Skeletal muscle satellite cell (primary cell): ENCODE measurements at regions not wholly inside any gene's neighbourhood (a gene's known extent, or its start where the extent isn't known, plus 50 kb on each side); places are given as distances from the start of the nearest gene placed in this dataset.
"Not testable (repeated sequence)": the region's sequence is repeated elsewhere in the genome, so short reads cannot be mapped to it uniquely, and the experiment has no call there.

ENCODE experiments used
- H3K27me3 ChIP-seq: 2 replicates; pipeline ENCODE4 v1.7.0; 2013; ENCODE audit warnings: low read length; ENCODE audit not compliant: control insufficient read depth, insufficient read depth
- H3K36me3 ChIP-seq: 2 replicates; pipeline ENCODE4 v1.7.0; 2013; ENCODE audit warnings: mild to moderate bottlenecking, control low read depth, low read length; ENCODE audit not compliant: insufficient read depth
- H3K4me1 ChIP-seq: 2 replicates; pipeline ENCODE4 v1.7.0; 2013; ENCODE audit warnings: low read length; ENCODE audit not compliant: control insufficient read depth, insufficient read depth
- H3K4me2 ChIP-seq: 2 replicates; pipeline ENCODE4 v1.7.0; 2013; ENCODE audit warnings: mild to moderate bottlenecking, low read length
- H3K4me3 ChIP-seq: 2 replicates; pipeline ENCODE4 v1.7.0; 2013; ENCODE audit warnings: low read length
- H3K9ac ChIP-seq: 2 replicates; pipeline ENCODE4 v1.7.0; 2013; ENCODE audit warnings: mild to moderate bottlenecking, low read depth, low read length, moderate library complexity
- H3K9me3 ChIP-seq: replicated peaks from 2 replicates; pipeline ENCODE4 v1.7.0; 2013; ENCODE audit warnings: mild to moderate bottlenecking, control low read depth, low read length

- Histone ChIP-seq H3K9me3 (no peaks in the 10 kb centered on the region), H3K4me2 (no peak overlapping the region), H3K4me1 (no peaks in the 10 kb centered on the region), H3K27me3 (no peaks in the 10 kb centered on the region), H3K4me3 (no peak overlapping the region), H3K9ac (no peak overlapping the region), H3K36me3 (no peaks in the 10 kb centered on the region)
Measured at GRCh38 chrX:96576368-96576767, 108.3 kb upstream of the DIAPH2 start.

- H3K9me3 ChIP-seq = no peaks in the 10 kb centered on the region
- no peak overlapping the region for H3K4me3 ChIP-seq
- H3K36me3 ChIP-seq = no peaks in the 10 kb centered on the region
- no peak overlapping the region for H3K9ac ChIP-seq
- H3K4me2 ChIP-seq = no peak overlapping the region
- H3K4me1 ChIP-seq = no peaks in the 10 kb centered on the region
- H3K27me3 ChIP-seq = no peaks in the 10 kb centered on the region
Measured at GRCh38 chrX:96578781-96579180, 105.9 kb upstream of the DIAPH2 start.

GRCh38 chrX:96579252-96579651, 105.4 kb upstream of the DIAPH2 start:
- no peak overlapping the region for H3K9ac ChIP-seq
- H3K4me1 ChIP-seq = no peaks in the 10 kb centered on the region
- no peaks in the 10 kb centered on the region for H3K9me3 ChIP-seq
- H3K27me3 ChIP-seq = no peaks in the 10 kb centered on the region
- no peaks in the 10 kb centered on the region for H3K36me3 ChIP-seq
- no peak overlapping the region for H3K4me2 ChIP-seq
- no peak overlapping the region for H3K4me3 ChIP-seq

- no peak overlapping the region for H3K4me2 ChIP-seq
- no peak overlapping the region for H3K4me3 ChIP-seq
- no peaks in the 10 kb centered on the region for H3K9me3 ChIP-seq
- H3K27me3 ChIP-seq = no peaks in the 10 kb centered on the region
- no peaks in the 10 kb centered on the region for H3K4me1 ChIP-seq
- no peaks in the 10 kb centered on the region for H3K36me3 ChIP-seq
- H3K9ac ChIP-seq = no peak overlapping the region
Measured at GRCh38 chrX:96590403-96590802, 94.2 kb upstream of the DIAPH2 start.

- Histone ChIP-seq H3K4me1 (no peaks in the 10 kb centered on the region), H3K27me3 (no peaks in the 10 kb centered on the region), H3K4me3 (no peak overlapping the region), H3K36me3 (no peaks in the 10 kb centered on the region), H3K4me2 (no peak overlapping the region), H3K9ac (no peak overlapping the region), H3K9me3 (no peaks in the 10 kb centered on the region)
Measured at GRCh38 chrX:96591421-96591820, 93.2 kb upstream of the DIAPH2 start.

GRCh38 chrX:96597847-96598246, 86.8 kb upstream of the DIAPH2 start:
- H3K36me3 ChIP-seq, H3K27me3 ChIP-seq, H3K9ac ChIP-seq, H3K4me3 ChIP-seq, H3K9me3 ChIP-seq, H3K4me2 ChIP-seq, H3K4me1 ChIP-seq: not testable (repeated sequence)

- no peak overlapping the region for H3K9ac ChIP-seq
- H3K4me1 ChIP-seq = no peaks in the 10 kb centered on the region
- peaks cover 2% of the 10 kb centered on the region for H3K27me3 ChIP-seq
- no peak overlapping the region for H3K4me2 ChIP-seq
- no peak overlapping the region for H3K4me3 ChIP-seq
- no peaks in the 10 kb centered on the region for H3K36me3 ChIP-seq
- H3K9me3 ChIP-seq = no peaks in the 10 kb centered on the region
Measured at GRCh38 chrX:96611619-96612362, 72.9 kb upstream of the DIAPH2 start.

- Histone ChIP-seq H3K4me3 (no peak overlapping the region), H3K4me2 (no peak overlapping the region), H3K4me1 (no peaks in the 10 kb centered on the region), H3K9me3 (no peaks in the 10 kb centered on the region), H3K36me3 (no peaks in the 10 kb centered on the region), H3K27me3 (peaks cover 2% of the 10 kb centered on the region), H3K9ac (no peak overlapping the region)
Measured at GRCh38 chrX:96615448-96615847, 69.2 kb upstream of the DIAPH2 start.

GRCh38 chrX:96619588-96619987, 65.1 kb upstream of the DIAPH2 start:
- H3K4me1 ChIP-seq = no peaks in the 10 kb centered on the region
- H3K9ac ChIP-seq = no peak overlapping the region
- peaks cover 2% of the 10 kb centered on the region for H3K27me3 ChIP-seq
- H3K36me3 ChIP-seq = no peaks in the 10 kb centered on the region
- H3K4me3 ChIP-seq = no peak overlapping the region
- no peak overlapping the region for H3K4me2 ChIP-seq
- no peaks in the 10 kb centered on the region for H3K9me3 ChIP-seq

- Histone ChIP-seq H3K4me1 (no peaks in the 10 kb centered on the region), H3K27me3 (peaks cover under 1% of the 10 kb centered on the region)
Measured at GRCh38 chrX:96621811-96622210, 62.8 kb upstream of the DIAPH2 start.

More at GRCh38 chrX:96621811-96622210, 62.8 kb upstream of the DIAPH2 start:
- no peak overlapping the region for H3K4me2 ChIP-seq
- no peaks in the 10 kb centered on the region for H3K9me3 ChIP-seq
- H3K4me3 ChIP-seq = no peak overlapping the region
- H3K9ac ChIP-seq = no peak overlapping the region
- no peaks in the 10 kb centered on the region for H3K36me3 ChIP-seq
